Neural cell (in vitro differentiated cells): ENCODE measurements at regions not wholly inside any gene's neighbourhood (a gene's known extent, or its start where the extent isn't known, plus 50 kb on each side); places are given as distances from the start of the nearest gene placed in this dataset.

Source experiments
- EZH2 ChIP-seq: fragments of 200-600, 300-800 bp; shearing (Covaris generic), sonication (generic); IDR thresholded peaks from 2 replicates; pipeline ENCODE4 v1.6.1; 2014; ENCODE audit warnings: antibody characterized with exemption, low read length, borderline replicate concordance, mild to moderate bottlenecking; ENCODE audit not compliant: insufficient read depth, poor library complexity, severe bottlenecking
- MXI1 ChIP-seq: fragments of 450-650 bp; conservative IDR thresholded peaks from 2 replicates; pipeline ENCODE4 v1.6.1; 2014; ENCODE audit warnings: antibody characterized with exemption, mild to moderate bottlenecking; ENCODE audit not compliant: poor library complexity, severe bottlenecking
- RAD21 ChIP-seq: fragments of 450-650 bp; conservative IDR thresholded peaks from 2 replicates; pipeline ENCODE4 v1.6.1; 2014; ENCODE audit warnings: antibody characterized with exemption, mild to moderate bottlenecking, moderate library complexity
- SMC3 ChIP-seq: fragments of 450-650 bp; conservative IDR thresholded peaks from 2 replicates; pipeline ENCODE4 v1.6.1; 2014; ENCODE audit warnings: antibody characterized with exemption, mild to moderate bottlenecking, moderate library complexity; ENCODE audit not compliant: poor library complexity
- TAF1 ChIP-seq: IDR thresholded peaks from 2 replicates; pipeline ENCODE4 v1.6.1; 2012; ENCODE audit warnings: low read depth
- TF ChIP-seq, protein P1 (sequence below): fragments of 450-650 bp; IDR thresholded peaks from 2 replicates; pipeline ENCODE4 v1.5.1; 2014; ENCODE audit warnings: antibody characterized with exemption, mild to moderate bottlenecking, moderate library complexity; ENCODE audit not compliant: poor library complexity, severe bottlenecking

DNA sequence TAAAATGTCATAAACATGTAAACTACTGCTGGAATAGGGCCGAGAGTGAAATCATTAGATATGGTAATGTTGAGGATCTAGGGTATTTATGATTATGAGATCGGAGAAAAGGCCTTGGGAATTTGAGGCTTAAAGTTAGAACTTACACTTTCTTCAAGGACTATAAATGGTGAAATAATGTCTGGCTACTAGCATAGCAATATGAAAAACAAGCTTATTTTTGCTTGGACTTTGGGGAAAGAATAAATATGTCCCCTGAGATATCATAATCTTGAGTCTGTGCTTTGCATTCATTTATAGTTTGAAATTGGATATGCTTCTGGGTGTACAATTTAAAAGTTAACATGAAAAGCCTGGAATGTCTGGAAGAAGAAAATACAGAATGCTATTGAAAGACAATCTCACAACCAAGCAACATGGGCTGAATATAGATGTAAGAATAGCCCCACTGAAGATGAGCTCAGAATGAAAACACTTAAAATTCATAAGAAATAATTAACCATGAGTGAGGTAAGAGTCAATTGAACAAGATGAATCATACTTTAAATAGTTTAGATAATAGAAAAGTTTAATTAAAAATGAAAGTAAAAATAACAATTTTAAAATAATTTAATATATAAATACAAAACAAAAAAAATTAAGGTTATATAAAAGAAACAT, 1555.4 kb upstream of the MIR17HG start:
- TF ChIP-seq, protein P1, sequence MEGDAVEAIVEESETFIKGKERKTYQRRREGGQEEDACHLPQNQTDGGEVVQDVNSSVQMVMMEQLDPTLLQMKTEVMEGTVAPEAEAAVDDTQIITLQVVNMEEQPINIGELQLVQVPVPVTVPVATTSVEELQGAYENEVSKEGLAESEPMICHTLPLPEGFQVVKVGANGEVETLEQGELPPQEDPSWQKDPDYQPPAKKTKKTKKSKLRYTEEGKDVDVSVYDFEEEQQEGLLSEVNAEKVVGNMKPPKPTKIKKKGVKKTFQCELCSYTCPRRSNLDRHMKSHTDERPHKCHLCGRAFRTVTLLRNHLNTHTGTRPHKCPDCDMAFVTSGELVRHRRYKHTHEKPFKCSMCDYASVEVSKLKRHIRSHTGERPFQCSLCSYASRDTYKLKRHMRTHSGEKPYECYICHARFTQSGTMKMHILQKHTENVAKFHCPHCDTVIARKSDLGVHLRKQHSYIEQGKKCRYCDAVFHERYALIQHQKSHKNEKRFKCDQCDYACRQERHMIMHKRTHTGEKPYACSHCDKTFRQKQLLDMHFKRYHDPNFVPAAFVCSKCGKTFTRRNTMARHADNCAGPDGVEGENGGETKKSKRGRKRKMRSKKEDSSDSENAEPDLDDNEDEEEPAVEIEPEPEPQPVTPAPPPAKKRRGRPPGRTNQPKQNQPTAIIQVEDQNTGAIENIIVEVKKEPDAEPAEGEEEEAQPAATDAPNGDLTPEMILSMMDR = no peak
- TF ChIP-seq MXI1 (no peak), EZH2 (no peak), SMC3 (no peak), RAD21 (no peak), TAF1 (no peak)
